BLaER1 treated with 17β-estradiol and CSF1 and Interleukin-3, amounts not matched to agents 10 nM and 100 nM (cell line): ENCODE measurements at regions not wholly inside any gene's neighbourhood (a gene's known extent, or its start where the extent isn't known, plus 50 kb on each side); places are given as distances from the start of the nearest gene placed in this dataset.

Experiments
- H3K27ac ChIP-seq, 11 experiments: shearing (Covaris generic); formaldehyde crosslinking; 2 replicates each; pipeline ENCODE4 v1.8.1; 2022
- H3K27me3 ChIP-seq, 11 experiments: shearing (Covaris generic); formaldehyde crosslinking; 2 replicates each; pipeline ENCODE4 v1.8.1; 2022
- H3K36me3 ChIP-seq, 11 experiments: shearing (Covaris generic); formaldehyde crosslinking; 2 replicates each; pipeline ENCODE4 v1.8.1; 2022
- H3K4me1 ChIP-seq, 10 experiments: shearing (Covaris generic); formaldehyde crosslinking; 2 replicates each; pipeline ENCODE4 v1.8.1; 2022
- H3K4me2 ChIP-seq, 11 experiments: shearing (Covaris generic); formaldehyde crosslinking; 2 replicates each; pipeline ENCODE4 v1.8.1; 2022
- H3K4me3 ChIP-seq, 10 experiments: shearing (Covaris generic); formaldehyde crosslinking; 2 replicates each; pipeline ENCODE4 v1.8.1; 2022
- H3K9ac ChIP-seq, 11 experiments: shearing (Covaris generic); formaldehyde crosslinking; 2 replicates each; pipeline ENCODE4 v1.8.1; 2022
- H3K9me3 ChIP-seq, 11 experiments: shearing (Covaris generic); formaldehyde crosslinking; replicated peaks in 1 of 11; 2 replicates each; pipeline ENCODE4 v1.8.1; 2022
- H4K20me1 ChIP-seq, 11 experiments: shearing (Covaris generic); formaldehyde crosslinking; 2 replicates each; pipeline ENCODE4 v1.8.1; 2022
- Cebpa-rat ChIP-seq, 11 experiments: shearing (Covaris generic); IDR thresholded peaks; 2 replicates each; pipeline ENCODE4 v1.8.1; 2022

GRCh38 chr15:69997161-69997485 is 100.6 kb downstream of the TLE3 start:
- Histone ChIP-seq H3K9me3 (peaks cover under 1 to 10% (median 1%) of the 10 kb centered on the region in 11 experiments; a peak in 10 of 22 replicates), H3K4me1 (peaks cover 0 to 7% (median 2%) of the 10 kb centered on the region in 10 experiments; a peak in 4 of 20 replicates), H3K9ac (no peak overlapping the region), H4K20me1 (no peaks in the 10 kb centered on the region; a peak in 1 of 22 replicates), H3K4me2 (no peak overlapping the region), H3K27ac (no peak overlapping the region), H3K27me3 (no peaks in the 10 kb centered on the region), H3K36me3 (no peaks in the 10 kb centered on the region), H3K4me3 (no peak overlapping the region)
- no peak for TF ChIP-seq Cebpa-rat (IDR thresholded peaks at IDR 0.05)
